ENCODE measurements at regions not wholly inside any gene's neighbourhood (a gene's known extent, or its start where the extent isn't known, plus 50 kb on each side); places are given as distances from the start of the nearest gene placed in this dataset.

DNA sequence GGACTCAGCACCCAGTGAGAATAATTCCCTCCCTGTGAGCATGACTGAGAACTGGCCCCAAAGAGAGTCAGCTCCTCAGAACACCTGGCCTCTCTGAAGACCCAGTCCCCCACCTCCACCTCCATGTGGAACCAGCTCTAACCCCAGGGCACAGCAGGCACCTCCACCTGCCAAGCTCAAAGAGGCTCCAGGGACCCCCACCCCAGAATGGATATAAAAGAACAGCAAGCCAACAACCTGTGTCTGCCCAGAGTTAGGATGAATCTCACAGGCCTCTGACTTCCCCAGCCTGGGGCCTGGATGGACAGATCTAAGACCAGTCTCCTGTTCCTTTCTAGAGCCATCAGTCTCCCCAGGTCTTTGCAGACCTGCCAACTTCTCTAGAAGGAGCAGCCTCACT, 498.5 kb downstream of the EIPR1 start:
- Histone ChIP-seq H3K9me2 (ENCODE audit: insufficient read depth) (no peaks in the 10 kb centered on the region), H2AFZ (no peak overlapping the region), H3K36me3 (ENCODE audit: low read depth) (no peaks in the 10 kb centered on the region), H3K9me3 (ENCODE audit: insufficient read depth, low read depth) (no peaks in the 10 kb centered on the region), H3K79me2 (ENCODE audit: low read depth) (no peaks in the 10 kb centered on the region), H3K4me1 (replicated peaks; ENCODE audit: insufficient read depth) (no peaks in the 10 kb centered on the region), H3K4me3 (no peak overlapping the region), H3F3A (ENCODE audit: insufficient read depth, low read depth) (no peaks in the 10 kb centered on the region), H3K27ac (no peak overlapping the region), H3K27me3 (ENCODE audit: insufficient read depth, low read depth) (peaks cover 83% of the 10 kb centered on the region), H4K20me1 (ENCODE audit: insufficient read depth) (no peaks in the 10 kb centered on the region), H3K4me2 (no peak overlapping the region)
- ChIA-PET CTCF (no interaction called here), POLR2A (ENCODE audit: unreplicated experiment) (no interaction called here)
- DNase-seq, result no peak
- BruUV-seq (replicated peaks), result no TSS peak
- TF ChIP-seq EZH2 (IDR thresholded peaks at IDR 0.05; ENCODE audit: low read depth), result no peak
- TF ChIP-seq, protein P1, sequence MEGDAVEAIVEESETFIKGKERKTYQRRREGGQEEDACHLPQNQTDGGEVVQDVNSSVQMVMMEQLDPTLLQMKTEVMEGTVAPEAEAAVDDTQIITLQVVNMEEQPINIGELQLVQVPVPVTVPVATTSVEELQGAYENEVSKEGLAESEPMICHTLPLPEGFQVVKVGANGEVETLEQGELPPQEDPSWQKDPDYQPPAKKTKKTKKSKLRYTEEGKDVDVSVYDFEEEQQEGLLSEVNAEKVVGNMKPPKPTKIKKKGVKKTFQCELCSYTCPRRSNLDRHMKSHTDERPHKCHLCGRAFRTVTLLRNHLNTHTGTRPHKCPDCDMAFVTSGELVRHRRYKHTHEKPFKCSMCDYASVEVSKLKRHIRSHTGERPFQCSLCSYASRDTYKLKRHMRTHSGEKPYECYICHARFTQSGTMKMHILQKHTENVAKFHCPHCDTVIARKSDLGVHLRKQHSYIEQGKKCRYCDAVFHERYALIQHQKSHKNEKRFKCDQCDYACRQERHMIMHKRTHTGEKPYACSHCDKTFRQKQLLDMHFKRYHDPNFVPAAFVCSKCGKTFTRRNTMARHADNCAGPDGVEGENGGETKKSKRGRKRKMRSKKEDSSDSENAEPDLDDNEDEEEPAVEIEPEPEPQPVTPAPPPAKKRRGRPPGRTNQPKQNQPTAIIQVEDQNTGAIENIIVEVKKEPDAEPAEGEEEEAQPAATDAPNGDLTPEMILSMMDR (conservative IDR thresholded peaks at IDR 0.05), result no peak
- intact Hi-C loops (cut with micrococcal nuclease; ENCODE audit: unreplicated experiment), result no loop called here

DNA sequence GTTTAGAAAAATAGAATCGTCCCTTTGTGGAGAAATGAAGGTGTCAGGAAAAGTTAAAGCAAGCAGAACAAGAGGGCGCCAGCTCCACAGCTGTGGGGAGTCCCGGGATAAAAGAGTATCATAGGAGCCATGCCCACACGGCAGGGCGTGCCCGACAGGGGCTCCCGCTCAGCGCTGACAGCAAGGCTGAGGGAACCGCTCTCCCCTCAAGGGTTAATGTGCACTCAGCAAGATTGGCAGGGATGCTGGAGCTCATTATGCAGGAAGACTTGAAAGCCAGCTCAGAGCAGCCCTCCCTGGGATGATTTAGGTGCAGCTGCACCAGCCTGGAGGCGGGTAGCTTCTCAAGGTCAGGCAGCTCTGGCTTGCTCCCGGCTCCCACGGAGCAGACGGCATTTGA, 500.2 kb downstream of the EIPR1 start:
- no TSS peak for BruUV-seq (replicated peaks)
- H3K9me3 ChIP-seq (ENCODE audit: insufficient read depth, low read depth), result no peaks in the 10 kb centered on the region

DNA sequence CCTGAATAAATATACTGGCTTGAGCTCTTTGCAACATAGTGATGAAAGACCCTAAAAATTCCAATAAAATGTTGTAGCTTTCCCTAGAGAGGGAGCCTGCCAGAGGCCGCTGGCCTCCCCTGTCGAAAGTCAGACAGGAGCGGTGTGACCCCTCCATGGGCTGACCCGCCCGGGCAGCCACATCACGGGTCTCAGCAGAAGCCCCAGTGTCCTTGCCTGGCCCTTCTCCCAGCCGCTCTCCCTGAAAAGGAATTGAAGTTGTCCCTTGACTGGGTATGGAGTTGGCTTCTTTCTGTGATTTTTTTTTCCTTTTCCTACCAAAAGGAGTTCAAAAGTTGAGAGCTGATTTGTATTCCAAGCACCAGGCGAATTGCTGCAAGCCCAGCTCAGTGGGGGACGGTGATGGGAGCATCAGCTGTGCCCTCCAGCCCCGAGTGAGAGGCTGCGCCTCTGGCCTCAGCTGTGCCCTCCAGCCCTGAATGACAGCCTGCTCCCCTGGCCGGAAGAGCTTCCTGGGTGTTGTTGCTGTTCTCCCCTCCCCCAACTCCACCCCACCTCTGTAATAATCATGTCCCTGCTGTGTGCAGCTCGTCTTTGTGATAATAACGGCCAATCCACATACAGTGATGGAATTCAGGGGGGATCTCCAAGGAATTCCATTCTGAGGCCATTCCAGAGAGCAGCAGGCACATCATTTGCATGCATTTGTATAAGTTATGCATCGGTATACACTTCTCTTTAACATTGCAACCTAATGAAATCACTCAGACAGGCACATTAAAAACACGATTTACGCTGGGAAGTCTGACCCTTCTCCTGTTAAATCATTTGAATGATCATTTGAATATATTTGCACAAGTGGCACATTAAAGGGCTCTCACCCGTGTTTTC, 501.0 kb downstream of the EIPR1 start:
- H3K79me2 ChIP-seq (ENCODE audit: low read depth), result no peaks in the 10 kb centered on the region
- no peaks in the 10 kb centered on the region for H3K4me1 ChIP-seq (replicated peaks; ENCODE audit: insufficient read depth)
- H3K9me3 ChIP-seq (ENCODE audit: insufficient read depth, low read depth), result no peaks in the 10 kb centered on the region
- H3F3A ChIP-seq (ENCODE audit: insufficient read depth, low read depth), result no peaks in the 10 kb centered on the region
- BruUV-seq (replicated peaks), result no TSS peak
- H2AFZ ChIP-seq, result no peak overlapping the region
- intact Hi-C loops (cut with micrococcal nuclease; ENCODE audit: unreplicated experiment), result no loop called here
- H3K27me3 ChIP-seq (ENCODE audit: insufficient read depth, low read depth), result peaks cover 99% of the 10 kb centered on the region
- H3K9me2 ChIP-seq (ENCODE audit: insufficient read depth), result no peaks in the 10 kb centered on the region
- no peak overlapping the region for H3K27ac ChIP-seq
- H3K4me2 ChIP-seq, result no peak overlapping the region
- CTCF ChIA-PET, result no interaction called here
- no peaks in the 10 kb centered on the region for H4K20me1 ChIP-seq (ENCODE audit: insufficient read depth)
- no peak for TF ChIP-seq EZH2 (IDR thresholded peaks at IDR 0.05; ENCODE audit: low read depth)
- no peak overlapping the region for H3K4me3 ChIP-seq
- POLR2A ChIA-PET (ENCODE audit: unreplicated experiment), result interaction anchor here (0.6 kb wide), 1 partner anchor 71 kb away, joined by 4 read pairs; no protein-coding TSS in a partner anchor
- DNase-seq, result no peak
- H3K36me3 ChIP-seq (ENCODE audit: low read depth), result no peaks in the 10 kb centered on the region

More for the DNA sequence above, 500.2 kb downstream of the EIPR1 start:
- no peak for DNase-seq
- Histone ChIP-seq H3K36me3 (ENCODE audit: low read depth) (no peaks in the 10 kb centered on the region), H4K20me1 (ENCODE audit: insufficient read depth) (no peaks in the 10 kb centered on the region), H3K4me1 (replicated peaks; ENCODE audit: insufficient read depth) (no peaks in the 10 kb centered on the region), H3K79me2 (ENCODE audit: low read depth) (no peaks in the 10 kb centered on the region), H2AFZ (no peak overlapping the region), H3K27ac (no peak overlapping the region), H3K27me3 (ENCODE audit: insufficient read depth, low read depth) (peaks cover 98% of the 10 kb centered on the region), H3K4me3 (no peak overlapping the region), H3K9me2 (ENCODE audit: insufficient read depth) (no peaks in the 10 kb centered on the region), H3K4me2 (no peak overlapping the region), H3F3A (ENCODE audit: insufficient read depth, low read depth) (no peaks in the 10 kb centered on the region)
- POLR2A ChIA-PET (ENCODE audit: unreplicated experiment), result no interaction called here
- CTCF ChIA-PET, result no interaction called here
- intact Hi-C loops (cut with micrococcal nuclease; ENCODE audit: unreplicated experiment), result no loop called here
- TF ChIP-seq EZH2 (IDR thresholded peaks at IDR 0.05; ENCODE audit: low read depth), result no peak
- TF ChIP-seq, protein P1 (conservative IDR thresholded peaks at IDR 0.05), result no peak

Data from PC-9 (cell line).